Nephron progenitor cell (in vitro differentiated cells): ENCODE measurements at regions not wholly inside any gene's neighbourhood (a gene's known extent, or its start where the extent isn't known, plus 50 kb on each side); places are given as distances from the start of the nearest gene placed in this dataset.
"Not testable (repeated sequence)": the region's sequence is repeated elsewhere in the genome, so short reads cannot be mapped to it uniquely, and the experiment has no call there.

ENCODE experiments used
- DNase-seq: peaks from one replicate; pipeline ENCODE4 v3.0.0; 2021
- H3K27ac Mint-ChIP-seq: 2 replicates; pipeline ENCODE4 v1.8.0; 2021; ENCODE audit warnings: mild to moderate bottlenecking, moderate library complexity, mixed read lengths
- H3K27me3 Mint-ChIP-seq: 2 replicates; pipeline ENCODE4 v1.8.0; 2021; ENCODE audit warnings: mild to moderate bottlenecking, low read depth, mixed read lengths; ENCODE audit not compliant: poor library complexity
- H3K36me3 Mint-ChIP-seq: 2 replicates; pipeline ENCODE4 v1.8.0; 2021; ENCODE audit warnings: low read depth, mixed read lengths
- H3K4me1 Mint-ChIP-seq: 2 replicates; pipeline ENCODE4 v1.8.0; 2021; ENCODE audit warnings: mixed read lengths
- H3K4me3 Mint-ChIP-seq: 2 replicates; pipeline ENCODE4 v1.8.0; 2021; ENCODE audit warnings: mild to moderate bottlenecking, moderate library complexity, mixed read lengths
- H3K9me3 Mint-ChIP-seq: 2 replicates; pipeline ENCODE4 v1.8.0; 2021; ENCODE audit warnings: mild to moderate bottlenecking, moderate library complexity, mixed read lengths
- CTCF ChIP-seq: fragments of 200-600 bp; sonication (generic); IDR thresholded peaks from 2 replicates; pipeline ENCODE4 v1.5.0; 2021; ENCODE audit warnings: antibody characterized with exemption

- H3K4me1 Mint-ChIP-seq = no peaks in the 10 kb centered on the region
- H3K27ac Mint-ChIP-seq = no peak overlapping the region
- no peaks in the 10 kb centered on the region for H3K27me3 Mint-ChIP-seq
- H3K4me3 Mint-ChIP-seq = no peak overlapping the region
- peaks cover 5% of the 10 kb centered on the region for H3K9me3 Mint-ChIP-seq
- no peak for DNase-seq
- TF ChIP-seq CTCF = no peak
- no peaks in the 10 kb centered on the region for H3K36me3 Mint-ChIP-seq
Observed at GRCh38 chr13:107928762-107929161, 286.6 kb downstream of the LIG4 start.

- no peaks in the 10 kb centered on the region for H3K4me1 Mint-ChIP-seq
- peaks cover 5% of the 10 kb centered on the region for H3K9me3 Mint-ChIP-seq
- H3K27me3 Mint-ChIP-seq = no peaks in the 10 kb centered on the region
- H3K36me3 Mint-ChIP-seq = no peaks in the 10 kb centered on the region
- TF ChIP-seq CTCF = no peak
- no peak overlapping the region for H3K27ac Mint-ChIP-seq
- DNase-seq = no peak
- no peak overlapping the region for H3K4me3 Mint-ChIP-seq
Observed at GRCh38 chr13:107927557-107927956, 287.8 kb downstream of the LIG4 start.

- not testable (repeated sequence) for H3K27ac Mint-ChIP-seq
Observed at GRCh38 chr13:107926515-107926914, 288.8 kb downstream of the LIG4 start.

GRCh38 chr13:107916902-107917301 lies 298.4 kb downstream of the LIG4 start:
- not testable (repeated sequence) for DNase-seq, H3K27ac Mint-ChIP-seq, H3K27me3 Mint-ChIP-seq, H3K4me1 Mint-ChIP-seq, H3K9me3 Mint-ChIP-seq, H3K4me3 Mint-ChIP-seq, H3K36me3 Mint-ChIP-seq

More at GRCh38 chr13:107926515-107926914, 288.8 kb downstream of the LIG4 start:
- not testable (repeated sequence) for H3K4me1 Mint-ChIP-seq, DNase-seq, H3K27me3 Mint-ChIP-seq, H3K4me3 Mint-ChIP-seq, H3K9me3 Mint-ChIP-seq, H3K36me3 Mint-ChIP-seq

- Mint-ChIP-seq H3K4me1 (peaks cover 9% of the 10 kb centered on the region), H3K27me3 (peaks cover 5% of the 10 kb centered on the region), H3K4me3 (no peak overlapping the region), H3K36me3 (no peaks in the 10 kb centered on the region), H3K27ac (no peak overlapping the region), H3K9me3 (peaks cover 3% of the 10 kb centered on the region)
- no peak for TF ChIP-seq CTCF
- DNase-seq = no peak
Observed at GRCh38 chr13:107912745-107913144, 302.6 kb downstream of the LIG4 start.

- Mint-ChIP-seq H3K9me3 (peaks cover 1% of the 10 kb centered on the region), H3K27ac (peak overlapping the region; percentile 44), H3K4me1 (peaks cover 9% of the 10 kb centered on the region), H3K4me3 (no peak overlapping the region), H3K27me3 (peaks cover 3% of the 10 kb centered on the region), H3K36me3 (no peaks in the 10 kb centered on the region)
- no peak for DNase-seq
- TF ChIP-seq CTCF = no peak
Observed at GRCh38 chr13:107907065-107907805, 308.1 kb downstream of the LIG4 start.

- no peak overlapping the region for H3K4me3 Mint-ChIP-seq
- peaks cover 3% of the 10 kb centered on the region for H3K27me3 Mint-ChIP-seq
- no peak for TF ChIP-seq CTCF
- no peaks in the 10 kb centered on the region for H3K36me3 Mint-ChIP-seq
- peak overlapping the region; percentile 62 for H3K27ac Mint-ChIP-seq
- H3K4me1 Mint-ChIP-seq = peaks cover 5% of the 10 kb centered on the region
- no peaks in the 10 kb centered on the region for H3K9me3 Mint-ChIP-seq
- DNase-seq = no peak
Observed at GRCh38 chr13:107906131-107906530, 309.2 kb downstream of the LIG4 start.
